BLaER1 treated with 17β-estradiol and CSF1 and Interleukin-3, amounts not matched to agents 10 nM and 100 nM (cell line): ENCODE measurements at regions not wholly inside any gene's neighbourhood (a gene's known extent, or its start where the extent isn't known, plus 50 kb on each side); places are given as distances from the start of the nearest gene placed in this dataset.
"Not testable (repeated sequence)": the region's sequence is repeated elsewhere in the genome, so short reads cannot be mapped to it uniquely, and the experiment has no call there.

ENCODE experiments used
- H3K27ac ChIP-seq, 11 experiments: shearing (Covaris generic); formaldehyde crosslinking; 2 replicates each; pipeline ENCODE4 v1.8.1; 2022
- H3K27me3 ChIP-seq, 11 experiments: shearing (Covaris generic); formaldehyde crosslinking; 2 replicates each; pipeline ENCODE4 v1.8.1; 2022
- H3K36me3 ChIP-seq, 11 experiments: shearing (Covaris generic); formaldehyde crosslinking; 2 replicates each; pipeline ENCODE4 v1.8.1; 2022
- H3K4me1 ChIP-seq, 10 experiments: shearing (Covaris generic); formaldehyde crosslinking; 2 replicates each; pipeline ENCODE4 v1.8.1; 2022
- H3K4me2 ChIP-seq, 11 experiments: shearing (Covaris generic); formaldehyde crosslinking; 2 replicates each; pipeline ENCODE4 v1.8.1; 2022
- H3K4me3 ChIP-seq, 10 experiments: shearing (Covaris generic); formaldehyde crosslinking; 2 replicates each; pipeline ENCODE4 v1.8.1; 2022
- H3K9ac ChIP-seq, 11 experiments: shearing (Covaris generic); formaldehyde crosslinking; 2 replicates each; pipeline ENCODE4 v1.8.1; 2022
- H3K9me3 ChIP-seq, 11 experiments: shearing (Covaris generic); formaldehyde crosslinking; replicated peaks in 1 of 11; 2 replicates each; pipeline ENCODE4 v1.8.1; 2022
- H4K20me1 ChIP-seq, 11 experiments: shearing (Covaris generic); formaldehyde crosslinking; 2 replicates each; pipeline ENCODE4 v1.8.1; 2022
- Cebpa-rat ChIP-seq, 11 experiments: shearing (Covaris generic); IDR thresholded peaks; 2 replicates each; pipeline ENCODE4 v1.8.1; 2022

GRCh38 chr3:96294143-96294542, 520.3 kb upstream of the EPHA6 start:
- H3K36me3 ChIP-seq = no peaks in the 10 kb centered on the region
- H3K4me2 ChIP-seq = no peak overlapping the region
- H3K4me3 ChIP-seq = no peak overlapping the region
- no peaks in the 10 kb centered on the region for H3K4me1 ChIP-seq
- H3K27ac ChIP-seq = no peak overlapping the region
- H4K20me1 ChIP-seq = no peaks in the 10 kb centered on the region
- H3K9me3 ChIP-seq = peaks cover 0 to 12% (median 7%) of the 10 kb centered on the region in 11 experiments; a peak in 10 of 22 replicates
- H3K27me3 ChIP-seq = no peaks in the 10 kb centered on the region
- H3K9ac ChIP-seq = no peak overlapping the region
- no peak for TF ChIP-seq Cebpa-rat (IDR thresholded peaks at IDR 0.05)

DNA sequence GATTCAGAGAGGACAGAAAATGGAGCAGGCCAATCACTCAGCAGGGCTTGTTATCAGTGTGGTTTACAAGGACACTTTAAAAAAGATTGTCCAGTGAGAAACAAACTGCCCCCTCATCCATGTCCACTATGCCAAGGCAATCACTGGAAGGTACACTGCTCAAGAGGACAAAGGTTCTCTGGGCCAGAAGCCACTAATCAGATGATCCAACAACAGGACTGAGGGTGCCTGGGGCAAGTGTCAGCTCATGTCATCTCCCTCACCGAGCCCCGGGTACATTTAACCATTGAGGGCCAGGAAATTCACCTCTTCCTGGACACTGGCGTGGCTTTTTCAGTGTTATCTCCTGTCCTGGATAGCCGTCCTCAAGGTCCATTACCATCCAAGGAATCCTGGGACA, 513.7 kb upstream of the EPHA6 start:
- Histone ChIP-seq H3K36me3 (no peaks in the 10 kb centered on the region), H3K4me2 (no peak overlapping the region), H3K9ac (no peak overlapping the region), H3K27me3 (no peaks in the 10 kb centered on the region), H3K9me3 (peaks cover 0 to 12% (median 7%) of the 10 kb centered on the region in 11 experiments; a peak in 10 of 22 replicates), H4K20me1 (no peaks in the 10 kb centered on the region), H3K27ac (no peak overlapping the region), H3K4me1 (no peaks in the 10 kb centered on the region), H3K4me3 (no peak overlapping the region)
- TF ChIP-seq Cebpa-rat (IDR thresholded peaks at IDR 0.05) = no peak

DNA sequence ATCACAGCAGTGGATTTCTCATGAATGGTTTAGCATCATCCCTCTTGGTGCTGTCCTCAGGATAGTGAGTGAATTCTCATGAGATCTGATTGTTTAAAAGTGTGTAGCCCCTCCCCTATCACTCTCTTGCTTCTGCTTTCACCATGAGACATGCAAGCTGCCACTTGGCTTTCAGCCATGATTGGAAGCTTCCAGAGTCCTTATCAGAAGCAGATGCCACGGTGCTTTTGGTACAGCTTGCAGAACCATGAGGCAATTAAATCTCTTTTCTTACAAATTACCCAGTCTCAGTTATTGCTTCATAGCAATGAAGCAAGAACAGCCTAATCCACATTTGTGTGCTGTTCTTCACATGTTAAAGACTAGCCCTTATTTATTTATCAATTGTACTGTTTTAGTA, 495.2 kb upstream of the EPHA6 start:
- Histone ChIP-seq H3K4me3 (no peak overlapping the region), H3K4me2 (no peak overlapping the region), H3K27ac (no peak overlapping the region), H3K4me1 (no peaks in the 10 kb centered on the region; a peak in 1 of 20 replicates), H3K9ac (no peak overlapping the region), H3K36me3 (no peaks in the 10 kb centered on the region), H3K9me3 (no peaks in the 10 kb centered on the region), H3K27me3 (no peaks in the 10 kb centered on the region), H4K20me1 (no peaks in the 10 kb centered on the region)
- TF ChIP-seq Cebpa-rat (IDR thresholded peaks at IDR 0.05) = no peak

GRCh38 chr3:96324087-96324486, 490.3 kb upstream of the EPHA6 start:
- Histone ChIP-seq H3K9me3 (no peaks in the 10 kb centered on the region), H3K4me3 (no peak overlapping the region), H3K27me3 (no peaks in the 10 kb centered on the region), H4K20me1 (no peaks in the 10 kb centered on the region), H3K4me2 (no peak overlapping the region), H3K27ac (no peak overlapping the region), H3K36me3 (no peaks in the 10 kb centered on the region), H3K9ac (no peak overlapping the region), H3K4me1 (no peaks in the 10 kb centered on the region; a peak in 1 of 20 replicates)
- no peak for TF ChIP-seq Cebpa-rat (IDR thresholded peaks at IDR 0.05)

GRCh38 chr3:96330795-96331194, 483.6 kb upstream of the EPHA6 start:
- no peak overlapping the region for H3K4me3 ChIP-seq
- no peak overlapping the region for H3K9ac ChIP-seq
- H3K4me2 ChIP-seq = no peak overlapping the region
- H3K4me1 ChIP-seq = no peaks in the 10 kb centered on the region
- no peaks in the 10 kb centered on the region for H3K27me3 ChIP-seq
- no peak overlapping the region for H3K27ac ChIP-seq
- no peaks in the 10 kb centered on the region for H3K9me3 ChIP-seq
- no peaks in the 10 kb centered on the region for H4K20me1 ChIP-seq
- no peak for TF ChIP-seq Cebpa-rat (IDR thresholded peaks at IDR 0.05)
- no peaks in the 10 kb centered on the region for H3K36me3 ChIP-seq

DNA sequence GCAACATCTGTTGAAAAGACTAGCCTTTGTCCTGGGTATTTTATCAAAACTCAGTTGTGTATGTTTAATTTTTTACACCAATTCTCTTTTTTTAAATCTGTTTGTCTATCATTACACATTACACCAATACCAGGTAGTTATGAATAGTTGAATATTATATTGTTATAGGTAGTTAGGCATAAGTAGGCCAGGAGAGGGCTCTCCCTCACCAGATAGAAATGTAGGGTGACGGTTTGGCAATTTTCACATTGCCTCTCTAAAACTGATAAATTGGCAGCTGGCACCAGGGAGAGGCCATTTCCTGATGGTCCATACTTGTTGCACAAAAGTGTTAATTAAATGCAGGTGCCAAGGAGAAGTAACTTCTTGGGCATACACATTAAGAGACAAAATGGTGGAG, 483.1 kb upstream of the EPHA6 start:
- Histone ChIP-seq H3K4me3 (no peak overlapping the region), H3K27ac (no peak overlapping the region), H3K4me2 (no peak overlapping the region), H4K20me1 (no peaks in the 10 kb centered on the region), H3K9ac (no peak overlapping the region), H3K9me3 (no peaks in the 10 kb centered on the region), H3K4me1 (no peaks in the 10 kb centered on the region), H3K36me3 (no peaks in the 10 kb centered on the region), H3K27me3 (no peaks in the 10 kb centered on the region)
- TF ChIP-seq Cebpa-rat (IDR thresholded peaks at IDR 0.05) = no peak

DNA sequence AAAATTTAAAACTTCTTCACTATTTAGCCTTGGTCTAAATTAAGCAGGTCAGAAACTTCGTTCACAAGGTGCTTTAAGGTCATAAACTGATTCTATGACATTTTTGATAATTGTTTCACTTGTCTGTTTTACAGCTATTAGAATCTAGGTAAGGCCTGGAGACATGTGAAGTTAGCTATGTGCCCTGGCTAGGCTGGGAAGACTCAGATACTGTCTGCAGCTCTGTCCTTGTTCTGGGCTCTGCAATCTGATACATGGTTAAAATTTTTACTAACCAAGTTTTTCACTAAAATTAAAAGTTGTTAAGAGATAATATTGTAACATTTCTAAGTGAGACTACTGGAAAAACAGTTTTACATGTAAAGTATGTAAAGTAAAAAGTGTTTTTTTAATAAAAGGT, 479.6 kb upstream of the EPHA6 start:
- Histone ChIP-seq H3K27ac (no peak overlapping the region), H4K20me1 (no peaks in the 10 kb centered on the region), H3K9ac (no peak overlapping the region), H3K4me1 (no peaks in the 10 kb centered on the region), H3K4me2 (no peak overlapping the region), H3K36me3 (no peaks in the 10 kb centered on the region), H3K4me3 (no peak overlapping the region), H3K9me3 (no peaks in the 10 kb centered on the region), H3K27me3 (no peaks in the 10 kb centered on the region)
- TF ChIP-seq Cebpa-rat (IDR thresholded peaks at IDR 0.05) = no peak

GRCh38 chr3:96347289-96347688, 467.1 kb upstream of the EPHA6 start:
- H4K20me1 ChIP-seq = no peaks in the 10 kb centered on the region
- no peak overlapping the region for H3K4me3 ChIP-seq
- H3K4me2 ChIP-seq = no peak overlapping the region
- H3K4me1 ChIP-seq = no peaks in the 10 kb centered on the region
- H3K9ac ChIP-seq = no peak overlapping the region
- no peak for TF ChIP-seq Cebpa-rat (IDR thresholded peaks at IDR 0.05)
- no peaks in the 10 kb centered on the region for H3K9me3 ChIP-seq
- no peak overlapping the region for H3K27ac ChIP-seq
- H3K27me3 ChIP-seq = no peaks in the 10 kb centered on the region
- no peaks in the 10 kb centered on the region for H3K36me3 ChIP-seq

- H3K4me3 ChIP-seq, H3K27ac ChIP-seq, H3K27me3 ChIP-seq, H3K9ac ChIP-seq, H3K4me1 ChIP-seq, H4K20me1 ChIP-seq, H3K9me3 ChIP-seq, H3K4me2 ChIP-seq, H3K36me3 ChIP-seq: not testable (repeated sequence)
Observed at GRCh38 chr3:96351598-96351997, 462.8 kb upstream of the EPHA6 start.

- Histone ChIP-seq H3K27ac (no peak overlapping the region), H3K4me3 (no peak overlapping the region), H3K4me1 (no peaks in the 10 kb centered on the region), H3K9ac (no peak overlapping the region), H3K4me2 (no peak overlapping the region), H3K36me3 (no peaks in the 10 kb centered on the region), H3K27me3 (no peaks in the 10 kb centered on the region), H3K9me3 (no peaks in the 10 kb centered on the region), H4K20me1 (no peaks in the 10 kb centered on the region)
- TF ChIP-seq Cebpa-rat (IDR thresholded peaks at IDR 0.05) = no peak
Observed at GRCh38 chr3:96354106-96354505, 460.3 kb upstream of the EPHA6 start.

DNA sequence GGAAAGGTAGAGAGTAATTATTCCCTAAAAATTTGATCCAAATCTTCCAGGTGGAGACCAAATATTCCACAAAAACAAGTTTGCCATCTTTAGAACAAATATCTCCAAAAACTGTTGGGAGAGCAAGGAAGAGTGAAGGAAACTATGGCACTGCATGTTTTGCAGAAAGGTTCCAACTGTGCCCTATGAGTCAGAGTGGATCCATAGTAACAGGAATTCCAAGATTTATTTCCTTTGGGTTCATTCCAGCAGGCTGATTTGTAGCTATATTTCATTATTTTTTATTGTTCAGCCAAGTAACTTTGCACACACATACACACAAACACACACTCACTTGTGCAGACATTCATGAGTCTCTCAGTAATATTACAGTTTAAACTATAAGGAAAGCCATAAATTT, 459.7 kb upstream of the EPHA6 start:
- TF ChIP-seq Cebpa-rat (IDR thresholded peaks at IDR 0.05) = no peak
- Histone ChIP-seq H3K4me2 (no peak overlapping the region), H3K36me3 (no peaks in the 10 kb centered on the region), H3K9me3 (no peaks in the 10 kb centered on the region), H3K9ac (no peak overlapping the region), H3K27me3 (no peaks in the 10 kb centered on the region), H3K4me1 (no peaks in the 10 kb centered on the region), H3K27ac (no peak overlapping the region), H3K4me3 (no peak overlapping the region), H4K20me1 (no peaks in the 10 kb centered on the region)
